Adipocyte (in vitro differentiated cells): ENCODE measurements at regions not wholly inside any gene's neighbourhood (a gene's known extent, or its start where the extent isn't known, plus 50 kb on each side); places are given as distances from the start of the nearest gene placed in this dataset.
"Not testable (repeated sequence)": the region's sequence is repeated elsewhere in the genome, so short reads cannot be mapped to it uniquely, and the experiment has no call there.

ENCODE experiments used
- DNase-seq: peaks from one replicate; pipeline ENCODE4 v3.0.0-alpha.2; 2015; ENCODE audit warnings: low read depth
- H3K27me3 ChIP-seq: replicated peaks from 2 replicates; pipeline ENCODE4 v1.7.0; 2013; ENCODE audit warnings: mild to moderate bottlenecking, low read length, moderate library complexity; ENCODE audit not compliant: control insufficient read depth, insufficient read depth
- H3K36me3 ChIP-seq: 2 replicates; pipeline ENCODE4 v1.7.0; 2013; ENCODE audit warnings: low read length, mild to moderate bottlenecking, moderate library complexity; ENCODE audit not compliant: control insufficient read depth, insufficient read depth, severe bottlenecking
- H3K4me1 ChIP-seq: 2 replicates; pipeline ENCODE4 v1.7.0; 2013; ENCODE audit warnings: mild to moderate bottlenecking, low read length, moderate library complexity; ENCODE audit not compliant: control insufficient read depth, insufficient read depth
- H3K4me3 ChIP-seq: 2 replicates; pipeline ENCODE4 v1.7.0; 2013; ENCODE audit warnings: mild to moderate bottlenecking, low read length, moderate library complexity
- H3K9ac ChIP-seq: 2 replicates; pipeline ENCODE4 v1.7.0; 2013; ENCODE audit warnings: mild to moderate bottlenecking, low read length, moderate library complexity
- H3K9me3 ChIP-seq: 2 replicates; pipeline ENCODE4 v1.7.0; 2013; ENCODE audit warnings: mild to moderate bottlenecking, low read length, moderate library complexity; ENCODE audit not compliant: control insufficient read depth

GRCh38 chr5:67746608-67747007 lies 468.9 kb upstream of the PIK3R1 start:
- not testable (repeated sequence) for H3K36me3 ChIP-seq, H3K9ac ChIP-seq, H3K4me3 ChIP-seq, DNase-seq, H3K9me3 ChIP-seq, H3K27me3 ChIP-seq, H3K4me1 ChIP-seq

DNA sequence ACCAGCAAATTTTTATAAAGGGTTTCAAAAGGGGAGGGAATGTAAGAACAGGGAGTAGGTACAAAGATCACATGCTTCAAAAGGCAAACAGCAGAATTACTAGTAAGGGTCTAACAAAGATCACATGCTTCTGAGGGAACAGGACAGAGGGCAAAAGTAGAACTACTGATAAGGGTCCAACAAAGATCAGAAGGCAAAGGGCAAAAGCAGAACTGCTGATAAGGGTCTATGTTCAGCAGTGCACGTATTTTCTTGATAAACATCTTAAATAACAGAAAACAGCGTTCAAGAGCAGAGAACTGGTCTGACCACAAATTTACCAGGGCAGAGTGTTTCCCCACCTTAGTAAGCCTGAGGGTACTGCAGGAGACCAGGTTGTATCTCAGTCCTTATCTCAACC lies 469.5 kb upstream of the PIK3R1 start:
- no peaks in the 10 kb centered on the region for H3K4me1 ChIP-seq
- H3K27me3 ChIP-seq: no peaks in the 10 kb centered on the region
- no peak overlapping the region for H3K9ac ChIP-seq
- H3K4me3 ChIP-seq: no peak overlapping the region
- no peak for DNase-seq
- H3K36me3 ChIP-seq: no peaks in the 10 kb centered on the region
- peaks cover 6% of the 10 kb centered on the region for H3K9me3 ChIP-seq

GRCh38 chr5:67732921-67733320 lies 482.6 kb upstream of the PIK3R1 start:
- Histone ChIP-seq H3K27me3 (no peaks in the 10 kb centered on the region), H3K36me3 (no peaks in the 10 kb centered on the region), H3K4me3 (no peak overlapping the region), H3K4me1 (no peaks in the 10 kb centered on the region), H3K9ac (no peak overlapping the region), H3K9me3 (peaks cover 16% of the 10 kb centered on the region)
- no peak for DNase-seq

DNA sequence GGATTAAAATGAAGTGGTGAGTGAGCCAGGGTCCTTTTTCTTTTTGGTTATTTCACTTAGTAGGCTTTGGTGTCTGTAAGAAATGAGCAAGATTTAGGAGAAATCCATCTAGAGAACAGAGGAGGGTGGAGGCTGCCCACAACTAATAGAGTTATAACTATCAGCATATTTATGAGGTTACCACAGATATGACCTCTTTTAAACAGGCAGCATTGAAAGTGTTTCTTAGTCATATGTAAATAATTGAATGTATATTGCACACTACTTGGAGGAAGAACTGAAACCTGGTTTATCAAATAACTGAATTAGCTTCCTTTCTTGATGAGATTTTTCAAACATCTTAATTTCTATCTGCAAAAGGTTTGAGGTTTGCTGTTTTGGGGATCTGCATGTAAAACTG lies 483.1 kb upstream of the PIK3R1 start:
- peaks cover 16% of the 10 kb centered on the region for H3K9me3 ChIP-seq
- no peak overlapping the region for H3K9ac ChIP-seq
- no peaks in the 10 kb centered on the region for H3K36me3 ChIP-seq
- H3K27me3 ChIP-seq: no peaks in the 10 kb centered on the region
- H3K4me3 ChIP-seq: no peak overlapping the region
- no peaks in the 10 kb centered on the region for H3K4me1 ChIP-seq
- no peak for DNase-seq

- Histone ChIP-seq H3K36me3 (no peaks in the 10 kb centered on the region), H3K27me3 (no peaks in the 10 kb centered on the region), H3K9ac (no peak overlapping the region), H3K9me3 (peaks cover 16% of the 10 kb centered on the region), H3K4me3 (no peak overlapping the region), H3K4me1 (no peaks in the 10 kb centered on the region)
- no peak for DNase-seq
Measured at GRCh38 chr5:67731886-67732285, 483.7 kb upstream of the PIK3R1 start.

- Histone ChIP-seq H3K9me3 (peaks cover 16% of the 10 kb centered on the region), H3K27me3 (no peaks in the 10 kb centered on the region), H3K4me1 (no peaks in the 10 kb centered on the region), H3K9ac (no peak overlapping the region), H3K4me3 (no peak overlapping the region), H3K36me3 (no peaks in the 10 kb centered on the region)
- DNase-seq: no peak
Measured at GRCh38 chr5:67730917-67731474, 484.6 kb upstream of the PIK3R1 start.

- no peak for DNase-seq
- Histone ChIP-seq H3K9ac (no peak overlapping the region), H3K9me3 (no peaks in the 10 kb centered on the region), H3K36me3 (no peaks in the 10 kb centered on the region), H3K27me3 (no peaks in the 10 kb centered on the region), H3K4me1 (no peaks in the 10 kb centered on the region), H3K4me3 (no peak overlapping the region)
Measured at GRCh38 chr5:67728326-67728890, 487.1 kb upstream of the PIK3R1 start.

GRCh38 chr5:67725604-67726003 lies 490.0 kb upstream of the PIK3R1 start:
- Histone ChIP-seq H3K4me1 (no peaks in the 10 kb centered on the region), H3K9me3 (no peaks in the 10 kb centered on the region), H3K4me3 (no peak overlapping the region), H3K9ac (no peak overlapping the region), H3K27me3 (no peaks in the 10 kb centered on the region), H3K36me3 (no peaks in the 10 kb centered on the region)
- peak; percentile 7 for DNase-seq

DNA sequence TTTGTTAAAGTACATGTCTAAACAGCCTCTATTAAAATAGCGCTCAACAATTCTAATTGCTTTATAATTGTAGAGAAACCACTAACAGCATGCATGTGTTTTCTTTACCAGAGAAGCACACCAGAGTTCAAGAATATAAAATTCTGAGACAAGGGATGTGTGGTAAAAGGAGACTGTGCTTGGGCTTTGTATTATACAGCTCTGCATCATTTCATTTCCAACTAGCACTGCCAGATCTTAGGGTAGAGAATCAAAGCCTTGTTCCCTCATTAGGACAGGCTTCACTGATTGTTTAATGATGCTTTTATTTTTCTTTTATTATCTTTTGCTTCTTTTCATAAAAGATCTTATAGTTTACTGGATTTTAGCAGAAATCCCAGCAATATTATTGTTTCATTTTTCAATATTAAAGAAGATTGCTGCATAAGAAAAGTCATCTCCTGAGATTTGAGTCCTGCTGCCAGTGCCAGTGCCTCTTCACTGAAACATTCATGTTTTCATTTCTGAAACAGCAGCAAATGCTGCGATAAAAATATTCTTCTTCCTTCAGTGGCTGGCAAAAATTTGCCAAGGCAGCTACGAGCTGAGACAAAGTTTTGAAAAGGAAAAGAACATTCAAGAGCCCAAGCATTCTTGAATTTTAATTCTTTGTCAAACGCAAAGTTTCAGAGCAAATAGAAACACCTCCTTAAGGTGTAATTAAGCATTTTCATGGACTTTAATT lies 491.0 kb upstream of the PIK3R1 start:
- H3K36me3 ChIP-seq: no peaks in the 10 kb centered on the region
- no peaks in the 10 kb centered on the region for H3K4me1 ChIP-seq
- no peaks in the 10 kb centered on the region for H3K9me3 ChIP-seq
- H3K4me3 ChIP-seq: no peak overlapping the region
- H3K27me3 ChIP-seq: no peaks in the 10 kb centered on the region
- no peak for DNase-seq
- H3K9ac ChIP-seq: no peak overlapping the region

- Histone ChIP-seq H3K4me3 (no peak overlapping the region), H3K4me1 (no peaks in the 10 kb centered on the region), H3K9ac (no peak overlapping the region), H3K36me3 (no peaks in the 10 kb centered on the region), H3K9me3 (no peaks in the 10 kb centered on the region), H3K27me3 (no peaks in the 10 kb centered on the region)
- DNase-seq: no peak
Measured at GRCh38 chr5:67723873-67724272, 491.7 kb upstream of the PIK3R1 start.

GRCh38 chr5:67722582-67722981 lies 493.0 kb upstream of the PIK3R1 start:
- H3K9ac ChIP-seq, H3K4me3 ChIP-seq, H3K27me3 ChIP-seq, H3K9me3 ChIP-seq, H3K36me3 ChIP-seq, H3K4me1 ChIP-seq, DNase-seq: not testable (repeated sequence)
